HCEC 1CT (cell line): ENCODE measurements at regions not wholly inside any gene's neighbourhood (a gene's known extent, or its start where the extent isn't known, plus 50 kb on each side); places are given as distances from the start of the nearest gene placed in this dataset.

Experiments used
- DNase-seq: peaks from one replicate; pipeline ENCODE4 v3.0.0-alpha.2; 2017

GRCh38 chr1:219798283-219799030, 129.9 kb downstream of the SLC30A10 start:
- DNase-seq, result peak; percentile 84

GRCh38 chr1:219797683-219798082, 130.7 kb downstream of the SLC30A10 start:
- no peak for DNase-seq

GRCh38 chr1:219797009-219797408, 131.3 kb downstream of the SLC30A10 start:
- DNase-seq, result no peak

- no peak for DNase-seq
These were observed 132.9 kb downstream of the SLC30A10 start for GRCh38 chr1:219795363-219795917.

GRCh38 chr1:219794085-219794743, 134.1 kb downstream of the SLC30A10 start:
- no peak for DNase-seq

- peak; percentile 72 for DNase-seq
These were observed 135.9 kb downstream of the SLC30A10 start for GRCh38 chr1:219792337-219793021.

- DNase-seq, result no peak
These were observed 136.6 kb downstream of the SLC30A10 start for GRCh38 chr1:219791766-219792165.

- no peak for DNase-seq
These were observed 137.3 kb downstream of the SLC30A10 start for GRCh38 chr1:219790834-219791615.

GRCh38 chr1:219788700-219789099, 139.7 kb downstream of the SLC30A10 start:
- DNase-seq, result no peak

- peak; percentile 50 for DNase-seq
These were observed 140.3 kb downstream of the SLC30A10 start for GRCh38 chr1:219788091-219788490.

- peak; percentile 32 for DNase-seq
These were observed 143.5 kb downstream of the SLC30A10 start for GRCh38 chr1:219784660-219785381.

- no peak for DNase-seq
These were observed 144.6 kb downstream of the SLC30A10 start for GRCh38 chr1:219783605-219784235.

GRCh38 chr1:219782929-219783328, 145.4 kb downstream of the SLC30A10 start:
- no peak for DNase-seq

GRCh38 chr1:219782311-219782710, 146.0 kb downstream of the SLC30A10 start:
- DNase-seq, result no peak

- no peak for DNase-seq
These were observed 146.9 kb downstream of the SLC30A10 start for GRCh38 chr1:219781491-219781890.

GRCh38 chr1:219778793-219779369, 149.5 kb downstream of the SLC30A10 start:
- no peak for DNase-seq

- DNase-seq, result no peak
These were observed 150.2 kb downstream of the SLC30A10 start for GRCh38 chr1:219778110-219778509.

GRCh38 chr1:219774386-219774785, 154.0 kb downstream of the SLC30A10 start:
- DNase-seq, result no peak

- no peak for DNase-seq
These were observed 154.6 kb downstream of the SLC30A10 start for GRCh38 chr1:219773775-219774174.

GRCh38 chr1:219773110-219773509, 155.2 kb downstream of the SLC30A10 start:
- no peak for DNase-seq
